ENCODE measurements at regions not wholly inside any gene's neighbourhood (a gene's known extent, or its start where the extent isn't known, plus 50 kb on each side); places are given as distances from the start of the nearest gene placed in this dataset.

DNA sequence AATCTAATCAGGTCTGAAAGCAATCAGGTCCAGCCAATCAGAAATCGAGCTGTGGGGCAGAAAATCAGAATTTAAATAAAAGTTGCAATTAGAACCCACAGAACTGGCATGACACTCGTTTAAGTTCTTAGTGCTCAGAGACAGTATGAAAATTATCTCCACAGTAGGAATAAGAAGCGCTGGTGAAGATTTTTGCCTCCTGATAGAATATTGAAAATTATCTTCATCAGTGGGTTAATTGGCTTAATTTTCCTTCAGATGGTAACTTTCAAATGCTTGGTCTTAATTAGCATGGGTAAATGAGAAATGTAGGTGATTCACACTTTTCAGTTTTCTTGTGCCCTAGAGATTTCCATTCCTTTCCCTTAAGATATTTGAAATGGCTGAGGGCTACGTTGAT is 109.1 kb upstream of the MDFIC2 start:
- Histone ChIP-seq H3K27me3 (ENCODE audit: insufficient read depth, low read length) (no peaks in the 10 kb centered on the region), H4K20me1 (ENCODE audit: insufficient read depth) (no peaks in the 10 kb centered on the region), H3K9ac (ENCODE audit: low read length) (no peak overlapping the region), H3K9me2 (ENCODE audit: insufficient read depth) (no peaks in the 10 kb centered on the region), H3K4me3 (replicated peaks in 1 of 2; ENCODE audit: low read depth in 1 of 2, low read length in 2 of 2) (no peak overlapping the region), H3K27ac (ENCODE audit: low read depth, low read length) (no peak overlapping the region), H3K9me3 (ENCODE audit: control insufficient read depth in 1 of 2, insufficient read depth in 1 of 2, low read depth in 1 of 2, low read length in 2 of 2) (peaks cover 0 to 14% of the 10 kb centered on the region in 2 experiments; a peak in 1 of 4 replicates), H3K4me2 (ENCODE audit: low read length) (no peak overlapping the region), H3K79me2 (ENCODE audit: insufficient read depth, low read length) (no peaks in the 10 kb centered on the region), H2AFZ (ENCODE audit: low read depth, low read length, poor library complexity, severe bottlenecking) (no peak overlapping the region), H3K36me3 (ENCODE audit: control insufficient read depth in 1 of 2, insufficient read depth in 2 of 2, low read length in 2 of 2) (no peaks in the 10 kb centered on the region; a peak in 1 of 4 replicates), H3K4me1 (ENCODE audit: control insufficient read depth in 1 of 2, insufficient read depth in 2 of 2, low read length in 2 of 2) (no peaks in the 10 kb centered on the region)
- ChIA-PET CTCF (no interaction called here), POLR2A (no interaction called here), RAD21 (ENCODE audit: low non-redundant PET in 1 of 2, low total read pairs in 2 of 2, uncharacterized antibody in 2 of 2, unreplicated experiment in 2 of 2) (no interaction called here)
- TF ChIP-seq, protein P1, sequence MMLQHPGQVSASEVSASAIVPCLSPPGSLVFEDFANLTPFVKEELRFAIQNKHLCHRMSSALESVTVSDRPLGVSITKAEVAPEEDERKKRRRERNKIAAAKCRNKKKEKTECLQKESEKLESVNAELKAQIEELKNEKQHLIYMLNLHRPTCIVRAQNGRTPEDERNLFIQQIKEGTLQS (IDR thresholded peaks at IDR 0.05): no peak
- no TSS peak for BruUV-seq (replicated peaks)
- no peak for DNase-seq (ENCODE audit: low read depth, low spot score)
- ATAC-seq: no peak
- intact Hi-C loops (cut with micrococcal nuclease): no loop called here

DNA sequence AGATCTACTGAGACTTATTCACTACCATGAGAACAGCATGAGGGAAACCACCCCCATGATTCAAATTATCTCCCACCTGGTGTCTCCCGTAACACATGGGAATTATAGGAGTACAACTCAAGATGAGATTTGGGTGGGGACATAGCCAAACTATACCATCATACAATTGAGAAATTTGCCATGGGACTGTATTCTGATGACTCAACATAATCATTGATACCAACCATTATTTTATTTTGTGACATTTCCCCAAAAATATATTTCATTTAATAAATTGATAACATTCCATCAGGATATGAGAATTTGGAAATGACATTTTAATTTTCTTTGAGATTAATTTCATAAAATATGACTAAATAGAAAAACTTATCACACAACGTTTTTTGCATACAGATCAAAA is 96.6 kb upstream of the MDFIC2 start:
- intact Hi-C loops (cut with micrococcal nuclease): no loop called here
- no peaks in the 10 kb centered on the region for H3K27me3 ChIP-seq (ENCODE audit: insufficient read depth, low read length)
- no peaks in the 10 kb centered on the region for H3K79me2 ChIP-seq (ENCODE audit: insufficient read depth, low read length)
- H3K4me3 ChIP-seq (replicated peaks in 1 of 2; ENCODE audit: low read depth in 1 of 2, low read length in 2 of 2): no peak overlapping the region
- no peaks in the 10 kb centered on the region for H3K4me1 ChIP-seq (ENCODE audit: control insufficient read depth in 1 of 2, insufficient read depth in 2 of 2, low read length in 2 of 2)
- ChIA-PET CTCF (no interaction called here), RAD21 (ENCODE audit: low non-redundant PET in 1 of 2, low total read pairs in 2 of 2, uncharacterized antibody in 2 of 2, unreplicated experiment in 2 of 2) (no interaction called here), POLR2A (no interaction called here)
- H4K20me1 ChIP-seq (ENCODE audit: insufficient read depth): no peaks in the 10 kb centered on the region
- no peak overlapping the region for H2AFZ ChIP-seq (ENCODE audit: low read depth, low read length, poor library complexity, severe bottlenecking)
- H3K27ac ChIP-seq (ENCODE audit: low read depth, low read length): no peak overlapping the region
- TF ChIP-seq JUND (IDR thresholded peaks at IDR 0.05) (no peak), RAD21 (IDR thresholded peaks at IDR 0.05; ENCODE audit: low read depth) (no peak), FOSL1 (IDR thresholded peaks at IDR 0.05; ENCODE audit: low read depth) (no peak), EZH2 (IDR thresholded peaks at IDR 0.05) (no peak), TCF7L2 (IDR thresholded peaks at IDR 0.05; ENCODE audit: borderline replicate concordance, extremely low read depth, insufficient read depth, insufficient read length) (no peak)
- TF ChIP-seq, protein P1 (IDR thresholded peaks at IDR 0.05): no peak
- TF ChIP-seq, protein P2, sequence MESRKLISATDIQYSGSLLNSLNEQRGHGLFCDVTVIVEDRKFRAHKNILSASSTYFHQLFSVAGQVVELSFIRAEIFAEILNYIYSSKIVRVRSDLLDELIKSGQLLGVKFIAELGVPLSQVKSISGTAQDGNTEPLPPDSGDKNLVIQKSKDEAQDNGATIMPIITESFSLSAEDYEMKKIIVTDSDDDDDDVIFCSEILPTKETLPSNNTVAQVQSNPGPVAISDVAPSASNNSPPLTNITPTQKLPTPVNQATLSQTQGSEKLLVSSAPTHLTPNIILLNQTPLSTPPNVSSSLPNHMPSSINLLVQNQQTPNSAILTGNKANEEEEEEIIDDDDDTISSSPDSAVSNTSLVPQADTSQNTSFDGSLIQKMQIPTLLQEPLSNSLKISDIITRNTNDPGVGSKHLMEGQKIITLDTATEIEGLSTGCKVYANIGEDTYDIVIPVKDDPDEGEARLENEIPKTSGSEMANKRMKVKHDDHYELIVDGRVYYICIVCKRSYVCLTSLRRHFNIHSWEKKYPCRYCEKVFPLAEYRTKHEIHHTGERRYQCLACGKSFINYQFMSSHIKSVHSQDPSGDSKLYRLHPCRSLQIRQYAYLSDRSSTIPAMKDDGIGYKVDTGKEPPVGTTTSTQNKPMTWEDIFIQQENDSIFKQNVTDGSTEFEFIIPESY (IDR thresholded peaks at IDR 0.05; ENCODE audit: extremely low read depth, insufficient replicate concordance, low read length): no peak
- ATAC-seq (no peak), DNase-seq (ENCODE audit: low read depth, low spot score) (no peak)
- no peaks in the 10 kb centered on the region for H3K36me3 ChIP-seq (ENCODE audit: control insufficient read depth in 1 of 2, insufficient read depth in 2 of 2, low read length in 2 of 2)
- H3K9ac ChIP-seq (ENCODE audit: low read length): no peak overlapping the region
- H3K4me2 ChIP-seq (ENCODE audit: low read length): no peak overlapping the region
- BruUV-seq (replicated peaks): no TSS peak
- no peaks in the 10 kb centered on the region for H3K9me2 ChIP-seq (ENCODE audit: insufficient read depth)
- peaks cover 0 to 15% of the 10 kb centered on the region in 2 experiments; a peak in 1 of 4 replicates for H3K9me3 ChIP-seq (ENCODE audit: control insufficient read depth in 1 of 2, insufficient read depth in 1 of 2, low read depth in 1 of 2, low read length in 2 of 2)
